ENCODE measurements at regions not wholly inside any gene's neighbourhood (a gene's known extent, or its start where the extent isn't known, plus 50 kb on each side); places are given as distances from the start of the nearest gene placed in this dataset.

DNA sequence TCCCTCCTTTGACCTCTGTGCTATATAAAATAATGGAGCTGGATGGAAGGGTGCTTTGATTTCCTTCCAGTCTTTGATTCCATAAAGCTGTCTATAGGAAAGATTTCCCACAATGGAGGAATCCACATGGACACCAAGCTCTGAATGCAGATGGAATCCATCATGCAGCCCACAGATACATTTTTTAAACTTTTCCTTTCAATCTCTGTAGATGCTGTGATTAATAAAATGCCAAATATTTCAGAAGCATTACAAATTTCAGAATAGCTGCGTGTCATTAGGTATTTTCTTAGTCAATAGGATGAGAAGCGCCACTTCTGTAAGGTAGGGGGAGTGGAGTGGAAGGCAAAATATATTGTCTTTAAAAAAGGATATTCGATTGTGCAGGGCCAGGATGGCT, 489.0 kb downstream of the NTRK3 start:
- H3K36me3 ChIP-seq, result no peaks in the 10 kb centered on the region
- TF ChIP-seq CTCF (IDR thresholded peaks at IDR 0.05), result no peak
- TF ChIP-seq POLR2A (IDR thresholded peaks at IDR 0.05), result no peak
- no peak for TF ChIP-seq POLR2AphosphoS5 (IDR thresholded peaks at IDR 0.05)
- peaks cover 0 to 9% of the 10 kb centered on the region in 2 donors for H3K9me3 ChIP-seq
- no peak for DNase-seq (ENCODE audit: low spot score in 2 of 2)
- intact Hi-C loops (cut with DNase I; ENCODE audit: low total_unique reads), result no loop called here
- H3K4me1 ChIP-seq, result no peaks in the 10 kb centered on the region
- no peaks in the 10 kb centered on the region for H3K27me3 ChIP-seq
- no peak overlapping the region for H3K27ac ChIP-seq
- H3K4me3 ChIP-seq, result no peak overlapping the region

- DNase-seq (ENCODE audit: low spot score in 2 of 2), result no peak
- Histone ChIP-seq H3K9me3 (no peaks in the 10 kb centered on the region), H3K27ac (no peak overlapping the region), H3K36me3 (no peaks in the 10 kb centered on the region), H3K4me3 (no peak overlapping the region), H3K27me3 (no peaks in the 10 kb centered on the region), H3K4me1 (no peaks in the 10 kb centered on the region)
- intact Hi-C loops (cut with DNase I; ENCODE audit: low total_unique reads), result no loop called here
- TF ChIP-seq POLR2A (IDR thresholded peaks at IDR 0.05) (no peak), POLR2AphosphoS5 (IDR thresholded peaks at IDR 0.05) (no peak), CTCF (IDR thresholded peaks at IDR 0.05) (no peak)
Measured at GRCh38 chr15:87764461-87765240, 491.9 kb downstream of the NTRK3 start.

- H3K4me3 ChIP-seq, result no peak overlapping the region
- TF ChIP-seq CTCF (IDR thresholded peaks at IDR 0.05) (no peak), POLR2A (IDR thresholded peaks at IDR 0.05) (no peak), POLR2AphosphoS5 (IDR thresholded peaks at IDR 0.05) (no peak)
- H3K27me3 ChIP-seq, result no peaks in the 10 kb centered on the region
- no peak for DNase-seq (ENCODE audit: low spot score in 2 of 2)
- no peaks in the 10 kb centered on the region for H3K4me1 ChIP-seq
- H3K27ac ChIP-seq, result no peak overlapping the region
- H3K36me3 ChIP-seq, result no peaks in the 10 kb centered on the region
- intact Hi-C loops (cut with DNase I; ENCODE audit: low total_unique reads), result no loop called here
- H3K9me3 ChIP-seq, result no peaks in the 10 kb centered on the region
Measured at GRCh38 chr15:87763837-87764236, 492.7 kb downstream of the NTRK3 start.

DNA sequence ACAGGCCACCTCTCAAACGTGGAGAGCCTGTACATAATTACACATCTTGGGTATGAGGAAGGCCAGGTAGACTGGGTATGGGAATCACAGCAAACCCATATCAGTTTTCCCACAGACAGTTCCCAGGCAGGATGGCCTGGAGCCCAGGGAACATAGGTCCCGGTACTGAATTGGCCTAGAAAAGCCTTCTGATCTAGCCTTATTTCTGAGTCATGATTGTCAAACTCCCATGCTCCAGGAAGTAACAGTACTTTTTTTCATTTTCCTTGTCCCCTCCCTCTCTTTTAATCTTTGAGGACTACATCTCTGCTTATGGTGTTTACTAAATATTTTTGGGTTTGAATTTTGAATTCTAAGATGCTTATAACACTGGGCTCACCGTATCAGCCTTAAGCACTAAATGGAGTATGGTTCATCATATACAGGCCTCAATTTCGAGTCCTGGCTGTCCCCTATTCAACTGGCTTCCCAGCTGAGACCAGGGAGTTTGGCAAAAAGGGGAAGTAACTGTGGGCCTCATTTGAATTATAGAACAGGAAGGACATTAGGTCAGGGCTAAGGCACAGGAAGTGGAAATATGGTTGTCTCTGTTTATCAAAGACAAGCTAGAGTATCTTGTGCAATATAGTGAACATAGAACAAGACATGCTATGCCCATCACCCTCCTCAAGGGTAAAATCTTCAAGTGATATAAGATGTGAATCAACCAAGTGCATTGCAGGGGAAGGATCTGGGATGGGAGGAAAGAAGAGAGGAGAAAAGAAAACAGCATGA, 494.6 kb downstream of the NTRK3 start:
- intact Hi-C loops (cut with DNase I; ENCODE audit: low total_unique reads), result no loop called here
- DNase-seq (ENCODE audit: low spot score in 2 of 2), result no peak
- Histone ChIP-seq H3K9me3 (no peaks in the 10 kb centered on the region), H3K27ac (no peak overlapping the region), H3K4me3 (no peak overlapping the region), H3K4me1 (no peaks in the 10 kb centered on the region), H3K36me3 (no peaks in the 10 kb centered on the region), H3K27me3 (no peaks in the 10 kb centered on the region)
- TF ChIP-seq CTCF (IDR thresholded peaks at IDR 0.05), result no peak
- no peak for TF ChIP-seq POLR2AphosphoS5 (IDR thresholded peaks at IDR 0.05)
- TF ChIP-seq POLR2A (IDR thresholded peaks at IDR 0.05), result no peak

Data from breast epithelium (tissue), 4 donors.